Ishikawa (cell line): ENCODE measurements at regions not wholly inside any gene's neighbourhood (a gene's known extent, or its start where the extent isn't known, plus 50 kb on each side); places are given as distances from the start of the nearest gene placed in this dataset.

Experiments
- EGR1 ChIP-seq: IDR thresholded peaks from 2 replicates; pipeline ENCODE4 v1.6.1; 2012
- EP300 ChIP-seq: IDR thresholded peaks from 2 replicates; pipeline ENCODE4 v1.6.1; 2012; ENCODE audit warnings: borderline replicate concordance
- RAD21 ChIP-seq: IDR thresholded peaks from 2 replicates; pipeline ENCODE4 v1.6.1; 2012; ENCODE audit warnings: low read depth
- TAF1 ChIP-seq: IDR thresholded peaks from 2 replicates; pipeline ENCODE4 v1.6.1; 2012; ENCODE audit warnings: low read depth, mild to moderate bottlenecking
- TCF12 ChIP-seq: IDR thresholded peaks from 2 replicates; pipeline ENCODE4 v1.6.1; 2012; ENCODE audit warnings: low read depth
- TEAD4 ChIP-seq: IDR thresholded peaks from 2 replicates; pipeline ENCODE4 v1.6.1; 2012
- YY1 ChIP-seq: IDR thresholded peaks from 2 replicates; pipeline ENCODE4 v1.6.1; 2012; ENCODE audit warnings: low read depth
- ZBTB7A ChIP-seq: IDR thresholded peaks from 2 replicates; pipeline ENCODE4 v1.6.1; 2012; ENCODE audit warnings: low read depth
- TF ChIP-seq, protein P1 (sequence below): IDR thresholded peaks from 2 replicates; pipeline ENCODE4 v1.6.1; 2012
- TF ChIP-seq, protein P2 (sequence below): IDR thresholded peaks from 2 replicates; pipeline ENCODE4 v1.6.1; 2012; ENCODE audit warnings: low read depth, mild to moderate bottlenecking

DNA sequence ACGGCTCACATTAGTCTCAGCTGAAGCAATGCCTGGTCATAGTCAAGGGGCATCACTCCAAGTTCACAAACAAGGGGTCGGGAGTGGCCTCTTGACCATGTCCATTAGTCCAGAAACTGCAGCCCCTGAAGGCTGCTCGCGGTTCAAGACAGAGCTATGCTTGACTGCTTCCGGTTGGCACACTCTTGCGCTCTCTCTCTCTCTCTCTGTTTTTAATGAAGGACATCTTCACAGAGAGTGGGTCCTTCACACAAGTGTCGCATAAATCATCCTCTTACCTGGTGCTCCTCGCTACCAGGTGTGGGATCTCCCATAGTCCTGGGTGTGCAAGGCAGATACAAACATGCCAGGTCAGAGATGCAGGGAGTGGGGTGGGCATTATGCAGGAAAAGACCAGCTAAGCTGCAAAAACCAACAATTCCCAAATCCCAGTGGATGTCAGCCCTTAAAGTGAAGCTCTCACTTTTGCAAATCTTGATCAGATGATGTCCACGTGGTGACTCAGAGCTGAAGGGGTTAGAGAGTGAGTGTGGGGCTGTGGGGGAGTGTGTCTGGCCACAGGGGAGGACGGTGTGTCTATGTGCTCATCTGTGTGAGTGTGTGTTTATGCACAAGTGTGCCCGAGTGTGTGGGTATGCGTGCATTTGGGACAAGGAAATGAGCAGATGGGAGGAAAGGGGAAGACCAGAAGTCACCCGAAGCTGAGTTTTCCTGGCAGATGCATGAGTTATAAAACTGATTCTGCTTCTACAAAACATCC is 83.7 kb upstream of the PPP2R2D start:
- no peak for TF ChIP-seq TAF1
- TF ChIP-seq, protein P1, sequence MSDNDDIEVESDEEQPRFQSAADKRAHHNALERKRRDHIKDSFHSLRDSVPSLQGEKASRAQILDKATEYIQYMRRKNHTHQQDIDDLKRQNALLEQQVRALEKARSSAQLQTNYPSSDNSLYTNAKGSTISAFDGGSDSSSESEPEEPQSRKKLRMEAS, result no peak
- no peak for TF ChIP-seq YY1
- TF ChIP-seq ZBTB7A, result no peak
- TF ChIP-seq TEAD4, result no peak
- TF ChIP-seq, protein P2, sequence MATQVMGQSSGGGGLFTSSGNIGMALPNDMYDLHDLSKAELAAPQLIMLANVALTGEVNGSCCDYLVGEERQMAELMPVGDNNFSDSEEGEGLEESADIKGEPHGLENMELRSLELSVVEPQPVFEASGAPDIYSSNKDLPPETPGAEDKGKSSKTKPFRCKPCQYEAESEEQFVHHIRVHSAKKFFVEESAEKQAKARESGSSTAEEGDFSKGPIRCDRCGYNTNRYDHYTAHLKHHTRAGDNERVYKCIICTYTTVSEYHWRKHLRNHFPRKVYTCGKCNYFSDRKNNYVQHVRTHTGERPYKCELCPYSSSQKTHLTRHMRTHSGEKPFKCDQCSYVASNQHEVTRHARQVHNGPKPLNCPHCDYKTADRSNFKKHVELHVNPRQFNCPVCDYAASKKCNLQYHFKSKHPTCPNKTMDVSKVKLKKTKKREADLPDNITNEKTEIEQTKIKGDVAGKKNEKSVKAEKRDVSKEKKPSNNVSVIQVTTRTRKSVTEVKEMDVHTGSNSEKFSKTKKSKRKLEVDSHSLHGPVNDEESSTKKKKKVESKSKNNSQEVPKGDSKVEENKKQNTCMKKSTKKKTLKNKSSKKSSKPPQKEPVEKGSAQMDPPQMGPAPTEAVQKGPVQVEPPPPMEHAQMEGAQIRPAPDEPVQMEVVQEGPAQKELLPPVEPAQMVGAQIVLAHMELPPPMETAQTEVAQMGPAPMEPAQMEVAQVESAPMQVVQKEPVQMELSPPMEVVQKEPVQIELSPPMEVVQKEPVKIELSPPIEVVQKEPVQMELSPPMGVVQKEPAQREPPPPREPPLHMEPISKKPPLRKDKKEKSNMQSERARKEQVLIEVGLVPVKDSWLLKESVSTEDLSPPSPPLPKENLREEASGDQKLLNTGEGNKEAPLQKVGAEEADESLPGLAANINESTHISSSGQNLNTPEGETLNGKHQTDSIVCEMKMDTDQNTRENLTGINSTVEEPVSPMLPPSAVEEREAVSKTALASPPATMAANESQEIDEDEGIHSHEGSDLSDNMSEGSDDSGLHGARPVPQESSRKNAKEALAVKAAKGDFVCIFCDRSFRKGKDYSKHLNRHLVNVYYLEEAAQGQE, result no peak
- TF ChIP-seq EGR1, result no peak
- TF ChIP-seq TCF12, result no peak
- TF ChIP-seq RAD21, result no peak
- no peak for TF ChIP-seq EP300
